B cell (primary cell): ENCODE measurements at regions not wholly inside any gene's neighbourhood (a gene's known extent, or its start where the extent isn't known, plus 50 kb on each side); places are given as distances from the start of the nearest gene placed in this dataset.
A peak's percentile ranks its signal among the peaks of the same experiment; 100 is the strongest.

Experiments used
- ATAC-seq: fragments of 200-7000 bp; cut with Tn5 transposase; one replicate; pipeline ENCODE4 v1.10.0; 2021; ENCODE audit warnings: low read depth, mild to moderate bottlenecking, moderate number of reproducible peaks, moderate library complexity
- CTCF ChIA-PET: fragments of 350-600 bp; sonication (Branson Sonifier 250); formaldehyde crosslinking; loops from one replicate; lab custom pipeline; 2021; ENCODE audit warnings: antibody characterized with exemption, inconsistent platforms; lab: Charles Lee
- POLR2A ChIA-PET: fragments of 350-600 bp; sonication (Branson Sonifier 250); formaldehyde crosslinking; loops from one replicate; lab custom pipeline; 2021; ENCODE audit warnings: antibody characterized with exemption; lab: Charles Lee
- DNase-seq: peaks from one replicate; pipeline ENCODE4 v3.0.0; 2013
- H2AFZ ChIP-seq: 2 replicates; pipeline ENCODE4 v1.6.1; 2012; ENCODE audit warnings: mild to moderate bottlenecking, low read depth, low read length; ENCODE audit not compliant: insufficient read depth, poor library complexity, severe bottlenecking
- H3K27ac ChIP-seq, 2 donors: 1 replicate in 1 of 2; 2 replicates in 1 of 2; pipeline ENCODE4 v1.5.1; 2012 to 2013; ENCODE audit warnings: low read length in 2 of 2, mild to moderate bottlenecking in 2 of 2, moderate library complexity in 1 of 2
- H3K27me3 ChIP-seq, 4 experiments: fragments of 200-600 bp in 1 of 4; sonication (generic) in 1 of 4; replicated peaks in 1 of 4; 1 replicate in 2 of 4; 2 replicates in 2 of 4; pipeline versions ENCODE4 v1.6.1 to v1.7.0; 2013 to 2016; ENCODE audit warnings: low read length in 3 of 4, mild to moderate bottlenecking in 2 of 4, mixed read lengths in 1 of 4, moderate library complexity in 1 of 4; ENCODE audit not compliant: insufficient read depth in 4 of 4, control insufficient read depth in 3 of 4; ENCODE audit errors: control extremely low read depth in 1 of 4
- H3K36me3 ChIP-seq, 2 experiments: replicated peaks in 1 of 2; 1 replicate in 1 of 2; 2 replicates in 1 of 2; pipeline versions ENCODE4 v1.6.1 to v1.7.1; 2013; ENCODE audit warnings: low read length in 1 of 2; ENCODE audit not compliant: insufficient read depth in 2 of 2, control insufficient read depth in 1 of 2; ENCODE audit errors: control extremely low read depth in 1 of 2, extremely low read depth in 1 of 2
- H3K4me1 ChIP-seq, 2 donors: fragments of 200-600 bp in 1 of 2; sonication (generic) in 1 of 2; 1 replicate in 1 of 2; 2 replicates in 1 of 2; pipeline versions ENCODE4 v1.5.1 to v1.6.1; 2013 to 2017; ENCODE audit warnings: low read length in 2 of 2; ENCODE audit not compliant: control insufficient read depth in 2 of 2, insufficient read depth in 2 of 2
- H3K4me2 ChIP-seq: replicated peaks from 2 replicates; pipeline ENCODE3; 2012; ENCODE audit warnings: mild to moderate bottlenecking, low read depth, low read length; ENCODE audit not compliant: poor library complexity, severe bottlenecking
- H3K4me3 ChIP-seq, 5 experiments: fragments of 200-600 bp in 1 of 5; sonication (generic) in 1 of 5; 1 replicate in 3 of 5; 2 replicates in 2 of 5; pipeline versions ENCODE4 v1.5.1 to v1.7.0; 2011 to 2016; ENCODE audit warnings: low read length in 4 of 5, mild to moderate bottlenecking in 4 of 5, low read depth in 2 of 5, control low read depth in 1 of 5, moderate library complexity in 1 of 5; ENCODE audit not compliant: insufficient read depth in 1 of 5; ENCODE audit errors: control extremely low read depth in 1 of 5, extremely low read depth in 1 of 5
- H3K79me2 ChIP-seq: fragments of 200-600 bp; sonication (generic); one replicate; pipeline ENCODE4 v1.6.0; 2016; ENCODE audit warnings: low read length; ENCODE audit not compliant: control insufficient read depth, insufficient read depth
- H3K9ac ChIP-seq: fragments of 200-600 bp; sonication (generic); 2 replicates; pipeline ENCODE4 v1.6.1; 2017; ENCODE audit warnings: mild to moderate bottlenecking, low read length, moderate library complexity
- H3K9me3 ChIP-seq, 3 donors: one replicate each; pipeline versions ENCODE4 v1.6.1 to v1.7.1; 2013; ENCODE audit warnings: low read length in 2 of 3; ENCODE audit not compliant: control insufficient read depth in 2 of 3, insufficient read depth in 1 of 3; ENCODE audit errors: control extremely low read depth in 1 of 3
- H4K20me1 ChIP-seq: 2 replicates; pipeline ENCODE4 v1.6.0; 2012; ENCODE audit warnings: mild to moderate bottlenecking, low read length; ENCODE audit not compliant: insufficient read depth, control insufficient read depth, poor library complexity, severe bottlenecking
- H3K27ac Mint-ChIP-seq: one replicate; pipeline ENCODE4 v1.8.0; 2021; ENCODE audit warnings: mixed read lengths
- H3K27me3 Mint-ChIP-seq: one replicate; pipeline ENCODE4 v1.8.0; 2021; ENCODE audit warnings: mixed read lengths
- H3K4me1 Mint-ChIP-seq: one replicate; pipeline ENCODE4 v1.8.0; 2021; ENCODE audit warnings: mixed read lengths
- H3K4me3 Mint-ChIP-seq: one replicate; pipeline ENCODE4 v1.8.0; 2021; ENCODE audit warnings: mixed read lengths
- H3K9me3 Mint-ChIP-seq: one replicate; pipeline ENCODE4 v1.8.0; 2022; ENCODE audit warnings: mixed read lengths; ENCODE audit not compliant: insufficient read depth
- CTCF ChIP-seq: fragments of 200-600 bp; IDR thresholded peaks from one replicate; pipeline ENCODE4 v1.8.0; 2022; ENCODE audit warnings: antibody characterized with exemption, mild to moderate bottlenecking
- EZH2 ChIP-seq: IDR thresholded peaks from 2 replicates; pipeline ENCODE4 v1.6.1; 2012; ENCODE audit warnings: borderline replicate concordance, low read depth, mild to moderate bottlenecking, moderate library complexity, low read length; ENCODE audit not compliant: insufficient read depth, poor library complexity, severe bottlenecking
- WGBS: methylation state at CpG from one replicate; pipeline ENCODE4 v1.1.5; 2013; ENCODE audit warnings: missing lambda C conversion rate; ENCODE audit not compliant: insufficient coverage; 5-methylcytosine and 5-hydroxymethylcytosine counted together
- intact Hi-C: fragments of 100-400 bp; cut with micrococcal nuclease; formaldehyde crosslinking; loops from one replicate; pipeline ENCODE4 v1.10.0; 2022

DNA sequence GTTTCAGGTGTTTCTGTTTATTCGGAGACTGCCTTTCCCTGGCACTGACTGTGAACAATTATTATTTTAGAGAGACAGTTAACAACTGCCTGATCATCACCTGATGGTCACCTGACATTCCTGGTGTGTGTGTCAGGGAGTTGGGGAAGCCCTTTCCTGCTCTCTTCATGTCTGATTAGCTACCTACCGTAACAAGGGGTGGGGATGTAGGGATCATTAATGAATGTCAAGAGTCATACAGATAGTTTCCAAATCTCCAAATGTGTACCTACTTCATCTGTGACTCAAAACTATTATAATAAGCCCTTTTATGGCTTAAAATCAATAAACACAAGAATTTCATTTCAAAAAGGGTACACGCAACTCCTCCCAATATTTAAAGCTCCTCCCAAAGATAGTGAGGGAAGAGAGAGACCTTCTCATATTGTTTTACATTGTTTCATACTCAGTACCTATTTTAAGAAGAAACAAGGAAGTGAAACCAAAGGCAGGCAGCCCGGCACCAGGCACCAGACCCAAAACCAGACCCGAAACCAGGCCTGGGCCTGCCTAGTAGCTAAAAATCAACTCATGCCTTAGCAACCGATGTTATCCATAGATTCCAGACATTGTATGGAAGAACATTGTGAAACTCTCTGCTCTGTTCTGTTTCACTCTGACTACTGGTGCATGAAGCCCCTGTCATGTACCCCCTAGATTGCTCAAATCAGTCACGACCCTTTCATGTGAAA, 844.9 kb upstream of the ALCAM start:
- intact Hi-C loops: loop anchor here (1.0 to 10.0 kb wide), 4 partner anchors 41 to 1733 kb away; partner anchors contain the start of gene ALCAM
- Histone ChIP-seq H3K4me3 (peak overlapping the region in 1 of 5 experiments; percentile 12), H3K4me1 (peaks cover 70 to 71% of the 10 kb centered on the region in 2 donors), H3K36me3 (no peaks in the 10 kb centered on the region), H2AFZ (peak overlapping the region; percentile 57), H3K9ac (peak overlapping the region; percentile 63), H3K79me2 (peaks cover 4% of the 10 kb centered on the region), H3K27ac (peak overlapping the region; percentile 93 to 98), H3K27me3 (no peaks in the 10 kb centered on the region), H3K9me3 (no peaks in the 10 kb centered on the region), H4K20me1 (no peaks in the 10 kb centered on the region), H3K4me2 (peak overlapping the region; percentile 68)
- WGBS: 47% methylated on average over 2 of the region's 7 CpGs
- Mint-ChIP-seq H3K4me3 (peak overlapping the region; percentile 82), H3K27me3 (no peaks in the 10 kb centered on the region), H3K27ac (peak overlapping the region; percentile 98), H3K9me3 (peaks cover 2% of the 10 kb centered on the region), H3K4me1 (peaks cover 69% of the 10 kb centered on the region)
- DNase-seq (peak; percentile 85), ATAC-seq (peak; percentile 58)
- TF ChIP-seq CTCF (no peak), EZH2 (no peak)
- CTCF ChIA-PET: interaction anchor here (1.0 to 2.0 kb wide), 3 partner anchors 8 to 75 kb away, joined by 3 to 7 read pairs (median 3); no protein-coding TSS in a partner anchor
- POLR2A ChIA-PET: interaction anchor here (0.5 to 1.0 kb wide), 2 partner anchors 25 to 35 kb away, joined by 3 read pairs; no protein-coding TSS in a partner anchor

DNA sequence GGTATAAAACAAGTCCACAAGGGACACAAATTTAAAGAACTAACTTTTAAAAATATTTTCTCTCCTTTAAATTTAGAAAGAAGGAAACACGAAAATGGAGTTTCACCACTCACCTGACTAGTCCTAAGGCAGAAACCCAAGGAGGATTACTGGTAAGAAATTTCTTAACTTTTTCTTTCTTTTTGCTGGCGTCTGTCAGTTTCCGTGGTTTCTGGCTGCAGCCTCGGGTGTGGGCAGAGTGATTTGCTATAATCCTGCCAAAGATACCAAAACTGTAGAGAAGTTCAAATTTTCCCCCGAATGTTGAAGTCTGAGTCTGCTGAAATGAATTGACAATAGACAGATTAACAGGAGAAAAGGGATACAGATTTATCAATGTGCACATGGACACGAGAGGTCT, 843.6 kb upstream of the ALCAM start:
- DNase-seq (peak; percentile 41), ATAC-seq (no peak)
- H4K20me1 ChIP-seq: no peaks in the 10 kb centered on the region
- POLR2A ChIA-PET: interaction anchor here (0.7 kb wide), 1 partner anchor 360 kb away, joined by 5 read pairs; no protein-coding TSS in a partner anchor
- WGBS: 56% methylated on average over 2 of the region's 6 CpGs
- peaks cover 78% of the 10 kb centered on the region for H3K4me1 Mint-ChIP-seq
- peak overlapping the region; percentile 57 for H2AFZ ChIP-seq
- no peaks in the 10 kb centered on the region for H3K9me3 ChIP-seq
- H3K9ac ChIP-seq: peak overlapping the region; percentile 63
- no peaks in the 10 kb centered on the region for H3K36me3 ChIP-seq
- no peak for TF ChIP-seq EZH2
- no peak for TF ChIP-seq CTCF
- H3K4me1 ChIP-seq: peaks cover 78 to 80% of the 10 kb centered on the region in 2 donors
- H3K27me3 Mint-ChIP-seq: no peaks in the 10 kb centered on the region
- H3K27me3 ChIP-seq: no peaks in the 10 kb centered on the region
- H3K9me3 Mint-ChIP-seq: peaks cover 2% of the 10 kb centered on the region
- H3K4me2 ChIP-seq: peak overlapping the region; percentile 68
- peak overlapping the region; percentile 82 for H3K4me3 Mint-ChIP-seq
- H3K27ac ChIP-seq: peak overlapping the region; percentile 93 to 98
- CTCF ChIA-PET: interaction anchor here (0.7 kb wide), 1 partner anchor 1631 kb away, joined by 3 read pairs; no protein-coding TSS in a partner anchor
- H3K27ac Mint-ChIP-seq: peak overlapping the region; percentile 93
- H3K79me2 ChIP-seq: peaks cover 4% of the 10 kb centered on the region
- intact Hi-C loops: loop anchor here (5.0 to 10.0 kb wide), 2 partner anchors 39 to 1732 kb away; no protein-coding TSS in a partner anchor
- peak overlapping the region in 2 of 5 experiments; percentile 25 to 48 for H3K4me3 ChIP-seq
